Lower leg skin (tissue), 3 donors: ENCODE measurements at regions not wholly inside any gene's neighbourhood (a gene's known extent, or its start where the extent isn't known, plus 50 kb on each side); places are given as distances from the start of the nearest gene placed in this dataset.

Source experiments
- POLR2A ChIP-seq, 2 donors: fragments of 450-650 bp; IDR thresholded peaks; one replicate each; pipeline ENCODE4 v1.6.1; 2016 to 2017; ENCODE audit warnings: antibody characterized with exemption in 2 of 2, mild to moderate bottlenecking in 1 of 2, moderate library complexity in 1 of 2
- TF ChIP-seq, protein P1 (sequence below), 3 donors: fragments of 450-650 bp; IDR thresholded peaks; one replicate each; pipeline ENCODE4 v1.5.1; 2016; ENCODE audit warnings: antibody characterized with exemption in 3 of 3, mild to moderate bottlenecking in 3 of 3, moderate library complexity in 2 of 3

DNA sequence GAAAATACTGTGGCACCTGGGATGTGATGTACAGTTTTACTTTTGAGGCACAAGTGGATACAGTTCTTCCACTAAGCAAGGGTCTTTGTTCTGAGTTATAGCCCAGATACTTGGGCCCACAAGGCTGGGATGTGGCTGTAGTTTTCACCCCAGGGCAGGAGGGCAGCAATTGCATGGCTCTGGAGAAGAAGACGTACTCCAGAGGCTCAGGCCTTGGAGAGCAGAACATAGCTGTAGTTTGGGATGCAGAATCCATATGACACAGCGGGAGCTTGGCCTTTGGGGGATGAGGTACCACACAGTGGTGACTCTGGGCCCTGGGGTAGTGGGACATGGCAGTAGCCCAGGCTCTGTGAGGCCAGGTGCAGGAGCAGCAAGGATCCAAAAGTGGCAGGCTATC, 110.8 kb upstream of the FSTL4 start:
- TF ChIP-seq POLR2A (IDR thresholded peaks at IDR 0.05) = no peak
- TF ChIP-seq, protein P1, sequence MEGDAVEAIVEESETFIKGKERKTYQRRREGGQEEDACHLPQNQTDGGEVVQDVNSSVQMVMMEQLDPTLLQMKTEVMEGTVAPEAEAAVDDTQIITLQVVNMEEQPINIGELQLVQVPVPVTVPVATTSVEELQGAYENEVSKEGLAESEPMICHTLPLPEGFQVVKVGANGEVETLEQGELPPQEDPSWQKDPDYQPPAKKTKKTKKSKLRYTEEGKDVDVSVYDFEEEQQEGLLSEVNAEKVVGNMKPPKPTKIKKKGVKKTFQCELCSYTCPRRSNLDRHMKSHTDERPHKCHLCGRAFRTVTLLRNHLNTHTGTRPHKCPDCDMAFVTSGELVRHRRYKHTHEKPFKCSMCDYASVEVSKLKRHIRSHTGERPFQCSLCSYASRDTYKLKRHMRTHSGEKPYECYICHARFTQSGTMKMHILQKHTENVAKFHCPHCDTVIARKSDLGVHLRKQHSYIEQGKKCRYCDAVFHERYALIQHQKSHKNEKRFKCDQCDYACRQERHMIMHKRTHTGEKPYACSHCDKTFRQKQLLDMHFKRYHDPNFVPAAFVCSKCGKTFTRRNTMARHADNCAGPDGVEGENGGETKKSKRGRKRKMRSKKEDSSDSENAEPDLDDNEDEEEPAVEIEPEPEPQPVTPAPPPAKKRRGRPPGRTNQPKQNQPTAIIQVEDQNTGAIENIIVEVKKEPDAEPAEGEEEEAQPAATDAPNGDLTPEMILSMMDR (IDR thresholded peaks at IDR 0.05) = no peak
